Ramos (cell line): ENCODE measurements at regions not wholly inside any gene's neighbourhood (a gene's known extent, or its start where the extent isn't known, plus 50 kb on each side); places are given as distances from the start of the nearest gene placed in this dataset.
"Not testable (repeated sequence)": the region's sequence is repeated elsewhere in the genome, so short reads cannot be mapped to it uniquely, and the experiment has no call there.

Source experiments
- in situ Hi-C: fragments of 300-500 bp; cut with MboI; formaldehyde crosslinking; loops from one replicate; pipeline ENCODE4 v1.14.3; 2022; ENCODE audit warnings: low sequenced_read_pairs; ENCODE audit not compliant: unreplicated experiment

DNA sequence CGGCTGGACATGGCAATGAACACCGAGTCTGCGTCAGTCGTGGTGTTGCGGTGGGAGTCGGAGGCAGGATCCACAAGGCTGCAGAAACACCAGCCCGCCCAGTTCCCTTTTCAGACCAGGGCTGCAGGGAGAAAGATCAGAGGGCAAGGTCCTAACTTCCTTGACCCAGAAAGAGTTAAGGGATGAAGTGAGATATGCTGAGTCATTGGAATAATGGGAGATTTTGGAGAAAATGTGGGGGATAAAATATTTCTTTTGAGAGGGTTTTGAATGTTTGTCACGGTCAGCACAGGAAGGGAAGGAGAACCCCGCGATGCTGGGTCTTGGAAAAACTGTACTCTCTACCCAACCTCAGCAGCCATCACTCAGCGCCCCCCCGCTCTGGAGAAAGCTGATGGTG, 416.0 kb downstream of the ICE1 start:
- in situ Hi-C loops, result no loop called here

DNA sequence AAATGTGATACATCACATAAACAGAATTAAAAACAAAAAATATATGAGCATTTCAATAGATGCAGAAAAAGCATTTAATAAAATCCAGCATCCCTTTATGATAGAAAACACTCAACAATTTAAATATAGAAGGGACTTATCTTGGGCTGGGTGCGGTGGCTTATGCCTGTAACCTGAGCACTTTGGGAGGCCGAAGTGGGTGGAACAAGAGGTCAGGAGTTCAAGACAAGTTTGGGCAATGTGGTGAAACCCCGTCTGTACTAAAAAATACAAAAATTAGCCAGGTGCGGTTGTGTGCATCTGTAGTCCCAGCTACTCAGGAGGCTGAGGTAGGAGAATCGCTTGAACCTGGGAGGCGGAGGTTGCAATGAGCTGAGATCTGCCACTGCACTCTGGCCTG, 409.1 kb downstream of the ICE1 start:
- in situ Hi-C loops, result not testable (repeated sequence)

DNA sequence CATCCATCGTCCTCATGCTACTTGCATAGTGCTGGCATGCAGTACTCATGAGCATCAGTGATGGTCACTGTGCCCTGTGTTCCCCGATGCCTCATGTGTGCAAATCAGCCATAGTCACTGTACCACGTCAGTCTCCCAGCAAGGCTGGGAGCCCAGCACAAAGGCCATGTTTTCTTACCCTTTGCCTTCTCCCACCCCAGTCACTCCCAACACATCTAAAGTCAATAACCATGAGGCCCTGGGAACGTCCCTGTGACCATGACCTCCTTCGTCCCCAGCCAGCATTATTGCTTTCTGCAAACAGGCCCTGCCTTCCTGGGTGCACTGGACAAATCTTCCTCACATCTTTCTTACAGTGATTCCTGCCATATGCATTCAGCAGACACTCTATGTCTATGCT, 406.1 kb downstream of the ICE1 start:
- in situ Hi-C loops, result no loop called here

DNA sequence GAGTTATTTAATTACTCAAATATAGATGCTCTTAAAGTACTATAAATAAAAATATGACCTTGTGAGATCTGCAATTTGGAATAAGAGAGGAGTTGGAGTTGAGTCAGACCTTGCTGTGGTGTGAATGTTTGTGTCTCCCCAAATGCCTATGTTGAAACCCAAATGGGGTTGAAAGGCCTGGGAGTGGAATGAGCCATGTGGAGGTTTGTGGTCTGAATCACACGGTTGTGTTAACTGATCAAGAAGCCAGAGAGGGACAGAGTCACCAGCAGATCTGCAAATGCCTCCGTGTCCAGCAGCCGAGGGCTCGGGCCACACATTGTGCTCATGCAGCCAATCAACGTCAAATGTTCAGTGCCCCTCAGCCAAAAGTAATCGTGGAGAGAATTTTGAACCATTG, 404.4 kb downstream of the ICE1 start:
- in situ Hi-C loops, result no loop called here

DNA sequence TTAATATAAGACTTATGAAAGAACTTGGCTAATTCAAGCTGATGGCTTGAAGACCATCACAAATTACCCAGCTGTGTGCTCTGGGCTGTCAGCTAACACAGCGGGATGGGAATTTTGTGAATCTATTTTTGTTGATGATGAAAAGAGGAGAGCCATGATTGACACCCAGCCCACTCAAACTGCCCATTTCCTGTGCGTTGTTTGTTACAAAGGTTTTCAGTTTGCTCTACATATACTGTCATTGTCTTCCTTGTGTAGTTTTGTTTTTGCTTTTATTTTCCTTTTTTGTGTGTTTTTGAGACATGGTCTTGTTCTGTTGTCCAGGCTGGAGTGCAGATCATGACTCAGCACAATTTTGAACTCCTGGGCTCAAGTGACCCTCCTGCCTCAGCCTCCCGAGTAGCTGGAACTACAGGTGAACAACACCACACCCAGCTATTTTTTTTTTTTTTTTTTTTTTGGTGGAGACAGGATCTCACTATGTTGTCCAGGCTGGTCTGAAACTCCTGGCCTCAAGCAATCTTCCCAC, 400.3 kb downstream of the ICE1 start:
- in situ Hi-C loops, result no loop called here

DNA sequence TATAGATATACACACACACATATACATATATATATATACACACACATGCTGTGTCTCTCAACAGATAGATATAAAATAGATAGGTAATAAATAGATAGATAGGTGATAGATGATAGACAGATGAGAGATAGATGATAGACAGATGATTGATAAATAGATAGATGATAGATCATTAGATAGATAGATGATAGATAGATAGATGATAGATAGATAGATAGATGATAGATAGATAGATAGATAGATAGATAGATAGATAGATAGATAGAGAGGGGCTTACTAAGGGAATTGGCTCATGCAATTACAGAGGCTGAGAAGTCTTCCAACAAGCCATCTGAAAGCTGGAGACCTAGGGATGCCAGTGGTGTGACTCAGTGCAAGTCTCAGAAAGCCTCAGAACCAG, 394.5 kb downstream of the ICE1 start:
- in situ Hi-C loops, result no loop called here

DNA sequence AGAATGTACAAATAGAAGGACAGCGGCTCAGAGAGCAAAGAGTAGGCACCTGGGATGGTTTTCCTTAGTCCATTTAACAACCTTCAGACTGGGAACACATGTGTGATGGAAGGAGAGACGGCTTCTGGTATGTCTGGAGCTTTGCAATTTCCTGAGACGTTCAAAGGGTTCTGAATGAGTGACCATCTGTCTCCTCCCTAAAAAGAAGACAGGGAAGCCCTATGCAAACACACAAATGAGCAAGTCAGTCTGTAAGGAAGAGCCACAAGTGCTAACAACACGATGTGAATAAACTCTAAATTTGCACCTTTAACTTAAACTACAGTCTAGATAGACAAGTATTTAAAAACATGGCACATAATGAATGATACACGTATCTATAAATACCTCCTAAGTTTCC, 391.0 kb downstream of the ICE1 start:
- in situ Hi-C loops, result no loop called here

DNA sequence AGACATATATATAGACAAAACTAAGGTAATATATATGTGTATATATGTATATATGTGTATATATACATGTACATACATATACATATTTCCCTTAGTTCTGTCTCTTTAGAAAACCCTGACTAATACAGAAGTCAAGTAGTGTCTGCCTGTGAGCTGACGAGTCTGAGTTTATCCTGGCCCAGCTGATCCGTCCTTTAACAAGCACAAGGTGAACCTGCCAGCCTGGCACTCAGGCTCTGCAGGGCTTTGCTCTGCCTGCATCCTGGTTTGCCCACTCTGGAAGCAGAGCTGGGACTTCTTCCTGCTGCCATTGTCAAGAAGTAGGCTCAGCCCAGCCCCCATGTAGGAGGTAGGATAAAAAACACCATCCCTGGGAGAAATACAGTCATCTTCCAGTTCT, 388.0 kb downstream of the ICE1 start:
- in situ Hi-C loops, result no loop called here

DNA sequence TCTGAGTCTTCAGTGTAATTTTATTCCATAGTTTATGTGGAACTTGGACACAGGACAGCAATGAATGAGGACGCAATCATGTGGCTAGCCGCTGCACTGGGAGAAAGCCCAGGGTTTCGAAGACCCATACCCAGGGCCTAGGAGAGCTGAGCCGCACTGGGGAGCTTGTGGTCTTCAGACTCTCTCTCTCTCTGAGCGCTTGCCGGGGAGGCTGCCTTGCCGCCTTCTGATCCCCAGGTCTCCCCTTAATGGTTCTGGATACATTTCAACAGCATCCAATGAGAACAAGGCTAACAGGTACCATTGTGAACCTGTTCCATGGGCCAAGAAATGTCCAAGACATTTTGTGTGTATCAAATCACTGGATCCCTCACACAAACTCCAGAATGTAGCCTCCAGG, 383.4 kb downstream of the ICE1 start:
- in situ Hi-C loops, result no loop called here

DNA sequence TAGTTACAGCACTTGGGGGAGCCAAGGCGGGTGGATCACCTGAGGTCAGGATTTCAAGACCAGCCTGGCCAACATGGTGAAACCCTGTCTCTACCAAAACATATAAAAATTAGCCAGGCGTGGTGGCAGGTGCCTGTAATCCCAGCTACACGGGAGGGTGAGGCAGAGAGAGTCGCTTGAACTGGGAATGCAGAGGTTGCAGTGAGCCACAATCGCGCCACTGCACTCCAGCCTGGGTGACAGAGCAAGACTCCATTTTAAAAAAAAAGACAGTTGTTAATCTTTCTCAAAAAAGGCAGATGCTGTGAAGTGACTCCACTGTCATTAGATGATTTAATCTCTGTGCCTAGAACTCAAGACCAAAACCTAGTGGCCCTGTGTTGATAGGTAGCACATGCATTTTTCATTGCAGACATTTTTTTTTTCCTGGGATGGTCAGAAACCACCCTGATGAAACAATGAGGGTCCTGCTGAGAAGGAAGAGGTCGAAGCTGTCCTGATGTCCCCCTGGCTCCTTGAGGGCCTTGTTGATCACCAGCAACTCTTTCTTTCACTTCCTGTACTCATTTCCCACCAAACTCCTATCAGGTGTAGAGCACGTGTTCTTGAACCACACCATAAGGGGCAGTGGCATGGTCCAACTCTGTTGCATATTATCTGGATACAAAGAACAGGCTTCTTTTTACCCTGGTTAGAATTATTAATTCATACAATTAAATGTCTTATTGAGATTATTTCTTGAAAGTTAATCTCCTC, 382.2 kb downstream of the ICE1 start:
- in situ Hi-C loops, result no loop called here

DNA sequence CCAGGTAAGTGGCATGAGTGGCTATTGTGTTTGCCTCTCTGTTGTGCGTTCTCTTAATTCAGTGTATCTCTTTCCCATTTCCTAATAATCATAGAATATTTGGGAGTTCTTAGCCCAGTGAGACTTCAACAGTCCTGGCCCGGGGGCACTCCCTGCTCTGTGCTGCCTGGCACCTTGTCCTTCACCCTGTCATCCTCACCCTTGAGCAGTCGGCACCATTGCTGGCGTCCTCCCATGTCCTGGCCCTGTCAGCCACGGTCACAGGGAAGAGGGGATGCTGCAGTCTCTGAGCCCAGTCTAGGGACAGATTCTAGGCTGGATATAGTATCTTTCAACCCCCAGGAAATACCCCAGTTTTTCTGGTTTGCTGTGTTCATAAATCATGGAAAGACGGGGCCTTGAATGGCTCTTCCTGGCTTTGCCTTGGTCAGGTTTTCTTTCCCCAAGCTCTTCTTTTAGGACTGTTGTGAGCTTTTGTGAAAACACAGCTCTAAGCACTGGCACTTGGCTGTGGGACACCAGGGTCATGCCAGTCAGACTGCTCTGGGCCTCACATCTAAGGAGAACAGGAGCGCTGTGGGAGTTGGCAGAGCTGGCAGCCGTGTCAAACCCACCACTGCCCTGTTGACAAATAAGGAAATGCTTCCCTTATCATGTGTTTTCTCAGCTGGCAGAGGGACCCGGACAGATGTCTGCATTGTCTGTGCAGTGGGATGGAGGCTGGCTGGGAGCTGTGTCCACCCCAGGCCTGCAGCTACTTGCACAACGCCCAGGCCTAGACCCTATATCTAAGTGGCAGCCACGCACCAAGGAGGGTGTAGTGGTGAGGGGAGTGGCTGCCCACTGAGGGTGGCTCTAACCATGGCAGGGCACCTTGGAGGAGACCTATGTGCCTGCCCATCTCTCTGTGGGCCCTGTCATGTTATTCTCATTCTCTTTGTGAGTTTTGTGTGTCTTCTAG, 378.6 kb downstream of the ICE1 start:
- in situ Hi-C loops, result no loop called here

DNA sequence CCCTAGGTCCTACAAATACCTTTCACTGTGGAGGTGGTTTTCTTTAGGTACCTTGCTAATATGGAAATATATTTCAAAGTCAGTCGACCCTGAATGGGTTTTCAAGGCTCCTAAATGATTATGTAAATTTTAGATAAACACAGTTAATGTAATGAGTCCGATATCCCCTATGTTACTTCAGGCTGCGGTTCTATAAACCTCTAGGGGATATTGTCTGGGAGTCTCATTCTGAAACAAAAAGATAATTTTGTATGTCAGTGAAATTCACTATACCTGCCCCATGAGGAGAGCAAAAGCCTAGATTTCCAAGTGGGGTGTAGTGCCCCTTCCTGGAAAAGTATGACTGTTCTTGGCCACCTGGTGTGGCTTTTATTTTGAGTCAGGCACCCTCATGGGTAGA, 377.3 kb downstream of the ICE1 start:
- in situ Hi-C loops, result no loop called here

DNA sequence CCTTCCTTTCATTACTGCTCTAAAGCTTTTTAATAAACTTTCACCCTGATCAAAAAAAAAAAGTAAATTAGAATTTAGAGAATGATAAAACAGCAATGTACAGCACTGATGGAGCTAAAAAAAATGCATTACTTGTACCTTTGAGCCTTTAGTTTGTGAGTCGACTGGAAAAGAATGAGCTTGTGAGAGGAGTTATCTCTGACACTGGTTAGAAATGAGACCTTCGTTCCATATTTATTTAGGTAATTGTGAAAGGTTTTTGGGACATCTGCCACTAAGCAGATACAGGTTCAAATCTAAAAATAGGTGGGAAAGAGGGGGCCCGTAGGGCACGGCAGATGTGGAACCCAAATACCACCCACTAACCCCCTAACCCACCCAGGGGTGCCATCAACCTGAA, 376.8 kb downstream of the ICE1 start:
- in situ Hi-C loops, result no loop called here

DNA sequence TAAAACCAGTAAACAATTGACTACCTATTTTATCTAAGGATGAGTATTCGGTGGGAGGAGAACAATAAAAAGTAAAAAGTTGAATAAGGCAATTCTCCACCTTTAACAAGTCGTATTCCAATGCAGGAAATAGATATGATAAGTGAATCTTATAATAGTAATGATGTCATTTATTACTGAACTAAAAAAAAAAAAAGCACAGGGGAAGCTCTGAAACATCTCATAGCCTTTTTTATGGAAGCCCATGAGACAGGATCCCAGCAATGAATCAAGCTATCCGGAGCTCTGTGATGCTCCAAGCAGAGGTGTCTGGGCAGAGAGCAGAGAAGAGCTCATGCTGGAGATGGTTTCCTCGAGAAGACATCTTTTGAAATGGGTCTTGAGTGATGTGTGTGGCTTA, 376.0 kb downstream of the ICE1 start:
- in situ Hi-C loops, result no loop called here

DNA sequence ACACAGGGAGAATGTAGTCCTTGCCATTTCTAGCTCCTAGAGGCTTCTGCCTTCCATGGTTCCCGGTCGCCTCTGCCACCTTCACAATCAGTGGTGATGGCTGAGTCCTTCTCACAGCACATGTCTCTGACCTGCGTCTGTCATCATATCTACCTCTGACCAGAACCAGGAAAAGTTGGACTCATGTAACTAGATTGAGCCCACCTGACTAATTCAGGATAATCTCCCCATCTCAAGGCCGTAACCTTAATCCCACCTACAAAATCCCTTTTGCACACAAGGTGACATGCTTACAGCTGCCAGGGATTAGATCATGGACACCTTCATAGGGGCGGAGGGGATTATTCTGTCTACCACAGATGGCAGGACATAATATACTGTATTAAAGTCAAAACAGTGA, 375.6 kb downstream of the ICE1 start:
- in situ Hi-C loops, result no loop called here

DNA sequence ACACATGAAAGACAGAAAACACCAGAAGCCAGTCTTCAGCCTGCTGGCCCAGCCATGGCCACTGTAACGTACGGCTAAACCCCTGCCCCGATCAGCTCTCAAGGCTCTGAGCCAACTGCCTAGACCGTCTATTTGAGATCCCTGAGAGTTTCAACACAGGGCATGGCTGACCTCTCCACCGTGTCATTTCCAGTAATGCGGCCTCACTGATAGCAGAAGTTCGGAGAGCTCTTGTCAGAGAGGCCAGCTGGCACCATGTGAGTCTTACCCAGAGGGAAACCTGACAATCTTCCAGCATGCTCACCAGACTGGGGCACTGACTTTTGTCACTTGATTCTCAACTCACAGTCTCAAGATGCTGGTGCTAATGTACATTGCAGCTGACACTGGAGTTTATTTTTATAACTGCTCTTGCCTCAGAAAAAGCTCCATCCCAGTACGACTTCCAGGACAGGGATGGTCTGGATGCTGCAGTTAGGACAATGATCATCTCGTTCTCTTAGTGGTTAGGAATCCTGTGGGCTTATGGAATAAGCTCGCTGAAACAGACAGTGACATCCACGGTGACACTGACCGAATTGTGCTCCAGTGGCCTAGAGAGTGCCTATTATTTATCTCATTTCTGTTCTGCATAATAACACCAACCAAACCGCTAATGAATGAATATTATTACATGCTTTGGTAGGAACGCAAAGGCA, 372.7 kb downstream of the ICE1 start:
- in situ Hi-C loops, result no loop called here

DNA sequence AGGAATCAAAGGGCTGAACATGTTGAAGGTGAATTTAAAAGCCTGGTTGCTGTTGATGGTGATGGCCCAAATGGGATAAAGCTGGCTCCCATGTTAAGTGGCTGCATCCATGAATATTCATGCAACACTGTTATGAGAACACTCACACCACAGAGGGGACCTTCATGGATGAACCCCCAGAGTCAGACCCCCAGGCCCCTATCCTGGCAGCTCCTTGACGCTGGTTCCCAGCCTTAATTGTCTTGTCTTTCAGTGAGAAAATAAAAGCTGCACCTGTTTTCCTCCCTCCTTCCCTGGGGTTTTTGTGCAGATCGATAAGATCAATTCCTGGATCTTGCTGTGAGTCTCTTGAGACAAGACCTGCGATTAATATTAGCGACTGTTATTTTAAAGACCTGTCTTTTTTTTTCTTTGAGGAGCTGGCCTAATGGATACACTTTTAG, 371.7 kb downstream of the ICE1 start:
- in situ Hi-C loops, result no loop called here

DNA sequence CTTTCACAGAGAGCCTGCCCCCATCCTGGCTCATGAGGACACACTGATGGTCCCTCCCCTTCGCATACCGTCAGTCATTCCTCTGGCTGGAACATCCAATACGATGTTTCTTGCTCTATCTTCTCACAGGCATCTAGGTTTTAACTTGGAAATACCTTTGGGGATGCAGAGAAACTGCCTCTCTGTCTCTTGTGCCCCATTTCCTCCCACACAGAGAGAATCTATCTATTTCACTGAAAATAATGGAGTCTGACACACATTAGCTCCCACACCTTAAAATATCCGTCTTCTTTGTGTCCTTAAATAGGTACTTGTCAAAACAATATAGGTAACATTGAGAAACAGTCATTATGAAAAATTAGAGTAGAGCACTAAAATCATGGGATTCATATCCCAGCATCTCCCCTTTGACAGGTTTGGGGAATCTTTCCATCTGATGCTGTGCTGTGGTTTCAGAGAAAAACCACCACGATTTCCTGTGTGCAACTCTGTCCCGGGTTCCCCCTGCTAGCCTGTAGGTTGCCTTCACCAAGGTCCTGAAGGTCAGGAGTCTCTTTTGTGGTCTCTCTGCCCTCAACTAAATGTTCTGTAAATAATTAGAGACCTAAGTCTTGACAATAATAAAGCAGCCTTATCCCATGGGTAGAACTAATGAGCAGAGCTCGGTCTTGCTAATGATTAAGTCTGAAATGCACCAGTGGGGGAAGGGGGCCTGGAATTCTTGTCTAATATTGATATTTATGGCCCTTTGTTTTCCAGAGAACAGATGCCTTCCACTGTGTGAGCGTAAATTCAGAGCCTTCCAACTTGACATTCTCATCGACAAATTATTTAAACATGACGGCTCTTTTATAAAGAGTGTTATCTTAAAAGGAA, 371.0 kb downstream of the ICE1 start:
- in situ Hi-C loops, result no loop called here

DNA sequence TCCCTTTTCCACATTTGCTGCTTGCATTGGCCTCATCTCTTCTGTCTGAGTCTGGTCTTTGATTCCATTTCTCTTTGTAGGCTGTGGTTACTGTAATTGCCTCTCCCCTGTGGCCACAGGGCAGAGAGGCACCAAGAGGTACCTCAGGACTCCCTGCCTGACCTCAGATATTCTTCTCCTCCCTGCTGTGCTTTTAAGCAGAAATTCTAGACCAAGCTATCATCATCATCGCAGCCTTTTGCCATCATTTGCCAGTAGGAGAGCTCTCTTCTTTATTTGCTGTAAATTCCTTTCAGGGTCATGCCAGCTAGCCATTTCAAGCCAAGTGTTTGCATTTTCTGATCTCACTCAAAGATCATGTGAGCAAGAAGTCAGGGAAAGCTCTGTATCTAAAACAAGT, 369.6 kb downstream of the ICE1 start:
- in situ Hi-C loops, result no loop called here

DNA sequence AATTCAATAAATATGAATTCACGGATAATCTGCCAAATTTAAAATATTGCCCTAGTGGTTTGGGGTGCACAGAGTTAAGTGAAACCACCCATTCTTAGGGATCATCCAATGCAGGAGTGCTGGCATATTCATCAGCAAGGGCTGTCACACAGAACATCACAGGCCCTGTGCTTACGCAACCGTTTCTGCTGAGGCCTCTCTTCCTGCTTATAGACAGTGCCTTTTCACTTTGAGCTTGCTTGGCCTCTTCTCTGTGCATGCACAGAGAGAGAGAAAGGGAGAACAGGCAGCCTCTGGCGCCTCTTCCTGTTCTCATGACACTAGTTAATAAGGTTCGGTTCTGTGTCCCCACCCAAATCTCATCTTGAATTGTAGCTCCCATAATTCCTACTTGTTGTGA, 366.3 kb downstream of the ICE1 start:
- in situ Hi-C loops, result no loop called here
